HG03064 (cell line): ENCODE measurements at regions not wholly inside any gene's neighbourhood (a gene's known extent, or its start where the extent isn't known, plus 50 kb on each side); places are given as distances from the start of the nearest gene placed in this dataset.

ENCODE experiments used
- ATAC-seq: cut with Tn5 transposase; IDR thresholded peaks from one replicate; pipeline ENCODE4 v1.9.1; 2021; ENCODE audit warnings: low read depth; ENCODE audit not compliant: unreplicated experiment

DNA sequence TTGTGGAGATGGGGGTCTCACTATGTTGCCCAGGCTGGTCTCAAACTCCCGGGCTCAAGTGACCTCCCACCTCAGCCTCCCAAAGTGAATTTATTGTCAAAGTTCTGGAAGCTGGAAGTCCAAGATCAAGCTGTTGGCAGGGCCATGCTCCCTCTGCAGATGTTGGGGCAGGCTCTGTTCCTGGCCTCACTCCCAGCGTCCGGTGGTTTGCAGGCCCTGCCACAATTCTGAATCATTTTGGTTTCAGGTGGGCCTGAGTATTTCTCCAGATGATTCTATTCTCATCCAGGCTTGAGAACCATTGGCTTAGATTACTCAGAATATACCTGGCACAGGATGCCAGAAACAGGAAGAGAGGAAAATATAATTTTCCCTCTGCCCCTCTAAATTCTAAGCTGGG is 737.4 kb downstream of the TNS3 start:
- ATAC-seq: no peak

DNA sequence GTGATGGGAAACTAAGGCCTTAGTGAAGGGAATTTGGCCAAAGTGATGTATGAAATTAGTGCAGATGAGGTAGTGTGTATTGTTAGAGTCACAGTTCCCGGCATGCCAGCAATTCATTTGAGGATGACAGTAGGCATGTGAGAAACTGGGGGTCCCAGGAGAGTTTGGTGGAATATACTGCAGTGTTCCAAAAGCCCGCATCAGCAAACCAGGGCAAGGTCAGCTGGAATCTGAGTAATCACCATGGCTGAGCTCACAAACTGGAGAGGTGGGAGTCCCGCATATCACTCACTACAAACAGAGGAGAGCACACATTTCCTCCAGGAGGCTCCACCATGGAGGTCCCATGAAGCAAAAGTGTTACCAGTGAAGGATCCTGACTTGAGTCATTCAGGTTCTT is 740.7 kb downstream of the TNS3 start:
- no peak for ATAC-seq

DNA sequence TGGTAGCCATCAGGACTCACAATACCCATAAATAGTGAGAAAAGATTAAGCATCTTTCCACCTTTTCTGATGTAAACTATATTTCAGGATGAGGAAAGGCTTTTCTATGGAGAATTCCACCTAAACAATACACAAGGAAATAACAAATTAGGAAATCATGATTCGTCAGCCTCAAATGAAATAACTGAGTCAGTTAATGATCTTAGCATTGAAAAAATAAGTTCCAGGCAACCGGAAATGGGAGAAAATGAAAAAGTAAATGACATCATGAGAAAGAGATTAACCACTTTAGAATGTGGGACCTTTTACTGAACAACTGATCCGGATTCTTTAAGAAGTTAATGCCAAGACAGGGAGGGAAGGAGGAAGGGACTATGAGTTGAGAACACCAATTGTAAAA is 742.3 kb downstream of the TNS3 start:
- no peak for ATAC-seq

DNA sequence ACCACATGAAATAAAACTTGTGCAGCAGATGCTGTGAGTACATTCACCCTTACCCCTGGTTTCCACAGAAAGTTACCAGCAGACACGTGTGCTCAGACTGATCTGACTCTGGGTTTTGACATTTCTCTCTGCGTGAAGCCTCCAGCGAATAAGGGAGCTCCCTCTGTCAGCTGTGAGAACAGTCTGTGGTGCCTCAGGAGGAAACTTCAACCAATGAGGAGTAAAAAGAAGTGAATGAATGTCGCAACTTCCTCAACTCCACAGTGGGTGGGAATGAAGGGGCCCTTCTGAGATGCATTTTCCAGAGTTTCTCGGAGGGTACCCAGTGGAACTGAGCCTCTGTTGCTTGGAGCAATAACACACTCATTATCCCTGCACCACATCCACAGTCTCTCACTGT is 743.4 kb downstream of the TNS3 start:
- no peak for ATAC-seq

DNA sequence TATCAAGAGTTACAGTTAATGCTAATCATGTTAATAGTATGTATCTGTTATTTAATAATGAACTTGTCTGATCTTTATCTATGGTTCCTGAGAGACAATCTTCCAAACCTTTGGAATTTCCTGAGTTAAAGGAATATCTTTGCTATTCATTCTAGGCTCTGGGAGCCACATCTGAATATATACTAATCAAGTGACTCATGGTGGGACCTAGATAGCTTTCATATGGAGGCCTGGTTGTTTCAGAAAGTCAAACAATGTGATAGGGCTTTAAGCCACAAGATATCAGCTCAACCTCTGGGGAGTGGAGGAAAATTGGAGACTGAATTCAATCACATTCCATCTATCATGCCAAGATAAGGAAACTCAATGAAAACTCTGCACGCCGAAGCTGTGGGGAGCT is 746.4 kb downstream of the TNS3 start:
- no peak for ATAC-seq

DNA sequence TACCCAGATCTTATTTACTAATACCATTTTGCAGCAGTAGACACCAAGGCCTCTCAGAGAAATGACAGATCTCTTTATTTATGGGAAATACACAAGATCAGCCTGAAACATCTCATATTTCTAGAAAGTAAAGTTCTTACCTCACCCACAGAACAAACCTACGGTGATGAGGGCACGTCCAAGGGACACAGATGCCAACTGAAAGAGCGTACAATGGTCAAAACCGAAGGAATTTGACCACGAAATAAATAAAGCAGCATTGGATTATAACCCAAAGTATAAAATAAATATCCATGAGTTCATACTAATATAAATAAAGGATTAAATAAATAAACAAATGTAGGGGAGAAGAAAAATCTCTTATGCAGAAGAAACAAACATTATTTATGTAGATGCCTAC is 747.0 kb downstream of the TNS3 start:
- no peak for ATAC-seq

DNA sequence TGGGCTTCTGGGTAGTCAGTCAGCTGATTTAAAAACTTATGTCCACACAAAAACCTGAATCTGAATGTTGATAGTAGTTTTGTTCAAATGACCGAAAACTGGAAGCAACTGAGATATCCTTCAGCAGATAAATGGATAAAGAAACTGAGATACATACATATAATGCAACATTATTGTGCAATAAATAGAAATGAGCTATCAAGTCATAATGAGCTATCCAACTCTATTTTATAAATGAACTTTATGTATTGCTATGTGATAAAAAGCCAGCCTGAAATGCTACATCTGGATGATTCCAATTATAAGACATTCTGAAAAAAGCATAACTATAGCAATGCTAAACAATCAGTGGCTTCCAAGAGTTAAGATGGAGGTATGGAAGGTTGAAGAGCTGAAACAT is 748.7 kb downstream of the TNS3 start:
- no peak for ATAC-seq

DNA sequence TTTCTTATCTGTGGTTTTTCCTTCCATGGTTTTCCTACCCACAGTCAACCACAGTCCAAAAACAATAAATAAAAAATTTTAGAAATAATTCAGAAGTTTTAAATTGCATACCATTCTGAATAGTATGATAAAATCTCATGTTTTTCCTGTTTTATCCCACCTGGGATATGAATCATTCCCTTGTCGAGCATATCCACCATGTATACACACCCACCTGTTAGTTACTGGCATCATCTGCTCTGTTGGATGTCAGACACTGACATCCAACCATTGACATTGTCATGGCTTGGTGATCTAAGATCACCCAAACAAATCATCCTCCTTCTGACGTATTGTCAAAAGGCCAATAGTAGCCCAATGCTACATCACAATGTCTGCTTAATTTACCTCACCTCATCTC is 749.8 kb downstream of the TNS3 start:
- no peak for ATAC-seq

DNA sequence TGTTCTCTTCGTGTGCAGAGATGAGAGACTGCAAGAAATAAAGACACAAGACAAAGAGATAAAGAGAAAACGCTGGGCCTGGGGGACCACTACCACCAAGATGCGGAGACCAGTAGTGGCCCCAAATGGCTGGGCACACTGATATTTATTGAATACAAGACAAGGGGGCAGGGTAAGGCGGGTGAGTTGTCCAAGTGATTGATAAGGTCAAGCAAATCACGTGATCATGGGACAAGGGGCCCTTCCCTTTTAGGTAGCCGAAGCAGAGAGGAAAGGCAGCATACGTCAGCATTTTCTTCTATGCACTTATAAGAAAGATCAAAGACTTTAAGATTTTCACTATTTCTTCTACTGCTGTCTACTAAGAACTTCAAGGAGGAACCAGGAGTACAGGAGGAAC is 762.1 kb downstream of the TNS3 start:
- ATAC-seq: no peak

DNA sequence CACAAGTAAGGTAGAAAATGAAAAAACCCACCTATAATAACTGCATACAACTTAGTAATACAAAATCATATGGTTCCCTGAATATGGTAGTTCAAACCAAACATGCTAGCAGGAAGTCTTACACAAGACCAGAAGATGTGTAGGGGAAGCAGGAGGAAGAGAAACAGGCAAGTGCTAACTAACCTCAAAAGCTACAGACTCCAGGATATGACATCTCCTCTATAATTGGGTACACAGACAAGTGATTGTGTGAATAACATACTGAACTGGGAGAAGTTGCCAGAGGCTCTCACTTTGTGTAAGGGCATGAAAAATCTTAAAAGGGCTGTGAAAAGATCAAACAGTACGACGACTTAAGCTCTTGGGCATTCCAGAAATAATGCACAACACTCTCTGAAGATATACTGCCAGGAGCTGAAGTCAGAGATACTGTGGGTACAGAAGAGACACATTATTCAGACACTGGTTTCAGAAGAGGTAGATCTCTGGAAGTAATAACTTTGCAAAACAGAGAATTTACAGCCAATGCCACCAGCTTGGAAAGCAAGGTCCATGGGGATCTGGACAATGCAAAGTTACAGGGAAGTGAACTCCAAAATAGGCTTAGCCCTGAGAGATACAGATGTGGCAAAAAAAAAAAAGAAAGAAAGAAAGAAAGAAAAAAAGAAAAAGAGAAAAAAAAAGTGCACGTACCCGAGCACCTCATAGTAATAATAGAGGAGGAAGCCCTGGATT is 767.2 kb downstream of the TNS3 start:
- no peak for ATAC-seq

DNA sequence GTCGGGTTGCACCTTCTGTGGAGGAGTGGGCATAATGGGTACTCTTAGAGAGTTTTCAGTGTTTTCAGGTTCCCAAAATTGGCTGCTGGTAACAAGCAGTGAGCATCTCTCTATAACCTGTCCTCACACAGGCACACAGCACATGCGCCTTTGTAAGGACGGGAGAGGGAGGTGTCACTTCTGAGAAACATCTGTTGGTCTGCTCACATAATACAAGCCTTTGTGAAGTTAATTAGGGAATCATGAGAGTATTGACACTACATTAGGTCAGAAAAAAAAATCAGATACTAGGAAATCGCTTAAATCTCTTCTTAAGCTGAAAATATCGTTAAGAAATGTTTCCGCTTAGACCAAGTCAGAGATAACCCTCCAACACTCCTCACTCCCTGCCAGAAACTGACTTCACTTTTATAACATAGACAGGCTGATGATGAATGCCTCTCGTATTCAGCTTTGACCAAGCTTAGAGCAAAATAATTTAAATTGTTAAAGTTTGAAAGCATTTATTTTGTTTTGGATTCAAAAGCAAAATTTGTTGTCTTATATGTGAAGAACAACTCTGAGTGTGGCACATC is 769.7 kb downstream of the TNS3 start:
- ATAC-seq: no peak

DNA sequence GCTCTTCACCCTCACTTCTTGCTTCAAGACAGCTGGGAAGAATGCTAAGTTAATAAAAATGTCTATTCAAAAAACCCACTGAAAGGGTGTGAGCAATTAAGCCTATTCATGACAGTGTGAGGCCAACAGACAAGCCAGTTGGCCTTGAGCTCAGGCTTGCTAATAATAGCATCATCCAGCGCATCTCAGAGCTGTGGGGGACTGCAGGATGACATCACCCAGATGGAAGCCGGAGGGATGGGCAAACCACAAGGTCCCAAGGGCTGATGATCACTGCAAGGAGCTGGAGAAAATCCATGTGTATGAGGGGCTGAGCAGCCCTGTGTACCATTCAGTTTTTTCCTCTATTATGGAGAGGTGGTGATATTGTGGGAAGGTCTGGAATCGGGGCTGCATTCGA is 770.4 kb downstream of the TNS3 start:
- ATAC-seq: no peak

DNA sequence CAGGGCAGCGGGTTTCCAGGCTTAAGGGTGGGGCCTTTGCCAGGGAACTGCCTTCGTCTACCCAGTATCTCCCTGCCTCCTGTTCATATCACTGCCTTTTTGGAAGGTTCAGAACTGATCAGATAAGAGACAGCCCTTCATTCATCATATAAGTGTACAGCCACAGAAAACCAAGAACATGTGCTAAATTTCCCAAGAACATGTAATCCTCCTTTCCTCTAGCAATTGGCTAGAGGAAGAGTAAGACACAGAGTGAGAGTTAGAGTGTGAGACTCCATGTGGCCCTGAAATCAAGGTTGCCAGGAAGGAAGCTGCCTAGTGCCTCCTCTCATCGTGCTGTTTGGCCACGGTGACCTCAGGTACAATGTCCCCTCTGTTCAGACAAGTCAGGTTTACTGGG is 770.9 kb downstream of the TNS3 start:
- no peak for ATAC-seq

DNA sequence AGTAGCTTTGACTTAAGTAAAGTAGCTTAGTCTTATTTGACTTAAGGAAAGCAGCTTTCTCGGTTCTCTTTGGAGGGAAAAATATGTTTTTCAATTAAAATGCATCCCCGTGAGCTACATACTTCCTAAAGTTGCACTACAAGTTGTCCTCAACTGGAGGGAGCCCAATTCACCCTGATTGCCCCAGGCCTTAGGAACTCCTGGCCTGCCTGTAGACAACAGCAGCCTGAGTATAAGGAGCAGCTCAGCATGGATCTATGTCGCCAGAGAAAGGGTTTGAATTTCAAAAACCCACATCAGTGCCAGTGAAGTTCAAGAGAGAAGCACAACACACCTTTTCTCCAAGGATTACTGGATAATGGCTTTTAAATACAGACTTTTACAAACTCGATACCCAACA is 772.0 kb downstream of the TNS3 start:
- ATAC-seq: no peak

DNA sequence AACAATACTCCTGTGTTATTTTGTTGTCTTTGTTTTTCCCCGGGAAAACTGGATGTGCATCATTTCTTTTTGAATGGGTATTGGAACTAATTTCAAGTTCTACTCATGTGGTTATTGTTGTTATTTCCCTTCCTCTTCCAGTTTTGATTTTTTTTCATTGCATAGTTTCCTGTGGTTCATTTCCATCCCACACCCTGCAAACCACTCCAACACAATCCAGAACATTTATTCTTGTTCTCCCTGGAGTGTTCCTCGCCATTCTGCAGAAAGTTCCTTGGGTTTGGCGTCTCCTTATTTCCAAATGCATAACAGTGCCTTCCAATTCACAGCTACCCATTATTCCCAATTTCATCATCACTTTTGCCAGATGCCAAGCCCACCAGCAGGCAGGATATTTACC is 775.1 kb downstream of the TNS3 start:
- no peak for ATAC-seq

DNA sequence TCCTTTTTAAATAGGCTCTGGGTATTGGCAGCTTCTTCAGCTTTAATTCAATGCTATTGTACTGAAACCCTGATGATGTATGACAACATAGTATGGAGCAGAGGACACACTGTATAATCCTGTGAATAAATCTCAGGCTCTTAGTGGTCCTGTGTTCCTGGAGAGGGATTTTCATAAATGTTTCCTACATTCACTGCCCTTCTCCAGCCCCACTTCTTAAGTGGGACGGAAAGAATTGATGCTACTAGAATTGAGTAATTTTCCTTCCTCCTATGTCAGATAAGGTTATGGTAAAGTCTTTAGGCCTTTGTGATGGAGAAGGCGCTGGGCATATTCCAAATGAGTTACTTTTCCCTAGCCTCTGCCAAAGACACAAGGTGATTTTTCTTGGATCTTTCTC is 779.4 kb downstream of the TNS3 start:
- no peak for ATAC-seq

DNA sequence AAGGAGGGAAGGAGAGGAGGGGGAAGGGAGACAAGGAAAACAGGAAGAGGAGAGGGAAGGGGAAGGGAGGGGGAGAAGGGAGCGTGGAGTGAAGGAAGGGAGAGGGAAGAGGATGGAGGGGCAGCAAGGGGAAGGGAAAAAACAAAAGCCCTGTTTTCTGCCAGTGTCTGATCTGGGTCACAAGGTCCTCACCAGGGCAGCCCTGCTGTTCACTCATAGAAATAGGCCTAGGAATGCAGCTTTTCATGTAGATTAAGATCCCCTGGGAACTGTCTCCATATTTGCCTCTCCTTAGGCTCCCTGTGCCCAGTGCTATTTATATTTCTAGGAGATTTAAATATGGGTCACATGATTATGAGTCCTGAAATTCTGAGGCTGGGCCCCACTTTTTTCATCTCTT is 790.7 kb downstream of the TNS3 start:
- no peak for ATAC-seq

DNA sequence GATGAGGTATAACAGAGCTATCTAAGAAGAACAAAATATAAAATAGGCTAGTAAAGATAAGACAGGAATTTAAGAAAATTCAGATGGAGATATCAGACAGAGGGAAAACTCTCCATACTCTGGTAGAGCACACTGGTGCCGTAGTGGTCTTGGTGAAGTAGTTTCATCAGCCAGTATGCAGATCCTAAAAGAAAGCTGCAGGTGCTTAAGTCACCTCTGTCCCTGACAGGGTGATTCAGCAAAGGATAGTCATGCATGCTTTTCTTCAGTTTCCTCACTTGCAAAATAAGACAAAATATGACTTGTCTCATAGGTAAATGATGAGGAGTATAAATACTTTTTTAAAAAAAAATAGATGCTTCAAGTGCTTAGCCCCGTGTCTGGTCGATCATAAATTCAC is 794.9 kb downstream of the TNS3 start:
- ATAC-seq: no peak

DNA sequence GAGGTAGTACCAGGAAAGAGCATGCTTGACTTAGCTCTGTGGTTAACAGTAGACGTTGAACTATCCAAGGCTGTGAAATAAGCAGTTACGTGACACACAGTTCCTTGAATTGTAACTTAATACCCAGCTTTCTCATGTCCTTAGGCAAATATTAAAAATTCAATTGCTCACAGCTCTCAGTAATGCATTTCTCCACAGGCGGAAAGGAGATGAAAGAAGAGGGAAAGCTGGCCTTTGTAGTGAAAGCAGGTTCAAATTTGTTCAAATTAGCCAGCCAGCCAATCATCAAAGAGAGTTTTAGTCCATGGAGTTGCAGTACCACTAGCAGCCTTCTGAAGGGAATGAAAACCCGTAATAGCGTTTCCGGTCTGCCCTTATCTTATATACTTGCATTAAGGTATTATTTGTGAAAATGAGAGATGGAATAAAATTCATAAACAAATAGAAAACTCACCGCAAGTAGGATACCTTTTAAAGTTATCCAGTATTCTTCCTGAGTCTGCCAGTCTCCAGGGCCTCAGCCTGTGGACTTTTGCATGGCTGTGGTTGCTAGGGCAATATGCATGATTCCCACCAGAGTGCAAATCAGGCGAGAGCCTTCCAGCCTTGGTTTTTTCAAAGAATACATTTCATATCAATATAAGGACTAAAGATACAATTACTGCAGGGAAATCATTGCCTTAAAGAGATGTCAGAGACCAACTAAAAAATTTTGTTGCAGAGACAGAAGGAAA is 795.5 kb downstream of the TNS3 start:
- ATAC-seq: no peak

DNA sequence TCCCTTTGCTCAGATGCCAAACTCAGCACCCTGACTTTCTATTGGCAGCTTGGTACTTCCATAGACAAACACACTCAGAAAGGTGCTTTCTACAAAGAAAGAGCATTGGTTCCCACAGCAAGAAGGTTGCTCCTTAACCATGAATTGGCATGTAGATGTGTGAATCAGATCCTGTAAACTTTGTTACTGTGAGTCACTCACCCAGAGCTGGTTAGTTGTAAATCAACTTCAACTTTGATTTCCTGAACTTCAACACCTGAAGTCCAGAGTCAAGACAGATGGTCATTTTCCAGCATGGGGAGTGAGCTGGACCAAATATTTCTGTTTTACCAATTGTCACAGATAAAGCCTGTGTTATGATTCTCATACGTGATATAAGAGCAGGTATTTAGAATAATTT is 797.2 kb downstream of the TNS3 start:
- ATAC-seq: no peak

DNA sequence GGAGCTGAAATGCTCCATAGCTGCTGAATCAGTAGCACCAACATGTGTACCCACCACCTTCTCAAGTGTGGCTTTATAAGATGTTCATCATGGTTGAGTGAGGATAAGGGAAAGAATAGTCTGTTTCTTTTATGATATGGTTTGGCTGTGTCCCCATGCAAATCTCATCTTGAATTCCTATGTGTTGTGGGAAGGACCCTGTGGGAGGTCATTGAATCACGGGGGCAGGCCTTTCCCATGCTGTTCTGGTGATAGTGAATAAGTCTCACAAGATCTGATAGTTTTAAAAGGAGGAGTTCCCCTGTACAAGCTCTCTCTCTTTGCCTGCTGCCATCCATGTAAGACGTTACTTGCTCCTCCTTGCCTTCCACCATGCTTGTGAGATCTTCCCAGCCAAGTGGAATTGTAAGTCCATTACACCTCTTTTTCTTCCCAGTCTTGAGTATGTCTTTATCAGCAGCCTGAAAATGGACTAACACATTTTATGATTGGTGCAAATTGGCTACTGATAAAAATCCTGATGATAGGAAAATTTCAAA is 799.9 kb downstream of the TNS3 start:
- ATAC-seq: no peak

DNA sequence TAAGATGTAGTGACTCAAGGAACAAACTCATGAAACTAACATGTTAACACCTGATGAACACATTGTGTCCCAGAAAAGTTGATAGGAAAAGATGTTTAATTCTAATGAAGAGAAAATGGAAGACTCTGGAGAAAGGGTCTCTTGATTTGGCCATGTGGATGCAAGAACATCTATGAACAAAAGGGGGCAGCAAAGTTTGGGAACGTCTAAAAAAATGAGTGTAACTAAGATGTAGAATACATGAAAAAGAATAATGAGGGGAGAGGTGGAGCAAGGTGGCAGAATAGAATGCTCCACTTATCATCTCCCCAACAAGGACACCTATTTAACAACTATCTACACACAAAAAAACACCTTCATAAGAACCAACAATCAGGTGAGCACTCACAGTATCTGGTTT is 805.1 kb downstream of the TNS3 start:
- no peak for ATAC-seq
